DND-41 (cell line): ENCODE measurements at regions not wholly inside any gene's neighbourhood (a gene's known extent, or its start where the extent isn't known, plus 50 kb on each side); places are given as distances from the start of the nearest gene placed in this dataset.

Experiments
- ATAC-seq: fragments of 200-7000 bp; cut with Tn5 transposase; 3 replicates; pipeline ENCODE4 v1.9.1; 2021; ENCODE audit warnings: low read depth; ENCODE audit not compliant: insufficient read depth
- DNase-seq: peaks from one replicate; pipeline ENCODE4 v3.0.0-alpha.2; 2020
- H2AFZ ChIP-seq: 2 replicates; pipeline ENCODE4 v1.6.0; 2012; ENCODE audit warnings: low read depth, low read length
- H3K27ac ChIP-seq: 2 replicates; pipeline ENCODE4 v1.5.1; 2012; ENCODE audit warnings: low read length, inconsistent platforms
- H3K27me3 ChIP-seq: fragments of 200-600 bp; sonication (generic); 2 replicates; pipeline ENCODE4 v1.6.0; 2012; ENCODE audit warnings: low read length, mild to moderate bottlenecking, inconsistent platforms; ENCODE audit not compliant: insufficient read depth, poor library complexity
- H3K36me3 ChIP-seq: 2 replicates; pipeline ENCODE4 v1.5.1; 2012; ENCODE audit warnings: low read length, inconsistent platforms; ENCODE audit not compliant: insufficient read depth
- H3K4me1 ChIP-seq: 2 replicates; pipeline ENCODE4 v1.5.1; 2012; ENCODE audit warnings: mild to moderate bottlenecking, low read length; ENCODE audit not compliant: insufficient read depth
- H3K4me2 ChIP-seq: 2 replicates; pipeline ENCODE4 v1.6.0; 2012; ENCODE audit warnings: mild to moderate bottlenecking, moderate library complexity, low read length, inconsistent platforms; ENCODE audit not compliant: insufficient read depth
- H3K4me3 ChIP-seq, 2 experiments: fragments of 200-600 bp in 1 of 2; shearing (Covaris generic) in 1 of 2; 2 replicates each; pipeline ENCODE4 v1.5.1; 2012 to 2016; ENCODE audit warnings: inconsistent platforms in 2 of 2, low read length in 2 of 2, mild to moderate bottlenecking in 2 of 2, low read depth in 1 of 2, moderate library complexity in 1 of 2
- H3K79me2 ChIP-seq: 2 replicates; pipeline ENCODE4 v1.6.0; 2012; ENCODE audit warnings: low read length, inconsistent platforms; ENCODE audit not compliant: insufficient read depth
- H3K9ac ChIP-seq: 2 replicates; pipeline ENCODE4 v1.6.0; 2012; ENCODE audit warnings: low read depth, mild to moderate bottlenecking, inconsistent platforms, low read length, moderate library complexity
- H3K9me3 ChIP-seq: 2 replicates; pipeline ENCODE4 v1.5.1; 2012; ENCODE audit warnings: low read length, moderate library complexity, mild to moderate bottlenecking, inconsistent platforms; ENCODE audit not compliant: insufficient read depth, severe bottlenecking
- H4K20me1 ChIP-seq: 2 replicates; pipeline ENCODE4 v1.6.0; 2012; ENCODE audit warnings: low read length; ENCODE audit not compliant: insufficient read depth
- EZH2 ChIP-seq: IDR thresholded peaks from 3 replicates; pipeline ENCODE4 v1.6.1; 2012; ENCODE audit warnings: borderline replicate concordance, low read depth, mild to moderate bottlenecking, moderate library complexity, low read length, inconsistent platforms; ENCODE audit not compliant: severe bottlenecking
- TF ChIP-seq, protein P1 (sequence below): IDR thresholded peaks from 2 replicates; pipeline ENCODE4 v1.5.1; 2012; ENCODE audit warnings: borderline replicate concordance, low read length, moderate library complexity, mild to moderate bottlenecking; ENCODE audit not compliant: poor library complexity, severe bottlenecking; ENCODE audit errors: extremely low read depth

DNA sequence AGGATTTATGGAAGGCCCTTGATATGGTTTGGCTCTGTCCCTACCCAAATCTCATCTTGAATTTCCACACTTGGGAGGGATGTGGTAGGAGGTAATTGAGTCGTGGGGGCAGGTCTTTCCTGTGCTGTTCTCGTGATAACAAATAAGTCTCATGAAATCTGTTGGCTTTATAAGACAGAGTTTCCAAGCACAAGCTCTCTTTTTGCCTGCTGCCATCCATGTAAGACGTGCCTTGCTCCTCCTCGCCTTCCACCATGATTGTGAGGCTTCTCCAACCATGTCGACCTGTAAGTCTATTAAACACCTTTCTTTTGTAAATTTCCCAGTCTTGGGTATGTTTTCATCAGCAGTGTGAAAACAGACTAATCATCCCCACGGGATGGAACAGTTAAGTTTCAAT is 557.2 kb upstream of the ISX start:
- no peak overlapping the region for H2AFZ ChIP-seq
- no peak overlapping the region for H3K4me3 ChIP-seq
- no peaks in the 10 kb centered on the region for H3K79me2 ChIP-seq
- no peaks in the 10 kb centered on the region for H4K20me1 ChIP-seq
- H3K27ac ChIP-seq: no peak overlapping the region
- no peak for TF ChIP-seq EZH2
- TF ChIP-seq, protein P1, sequence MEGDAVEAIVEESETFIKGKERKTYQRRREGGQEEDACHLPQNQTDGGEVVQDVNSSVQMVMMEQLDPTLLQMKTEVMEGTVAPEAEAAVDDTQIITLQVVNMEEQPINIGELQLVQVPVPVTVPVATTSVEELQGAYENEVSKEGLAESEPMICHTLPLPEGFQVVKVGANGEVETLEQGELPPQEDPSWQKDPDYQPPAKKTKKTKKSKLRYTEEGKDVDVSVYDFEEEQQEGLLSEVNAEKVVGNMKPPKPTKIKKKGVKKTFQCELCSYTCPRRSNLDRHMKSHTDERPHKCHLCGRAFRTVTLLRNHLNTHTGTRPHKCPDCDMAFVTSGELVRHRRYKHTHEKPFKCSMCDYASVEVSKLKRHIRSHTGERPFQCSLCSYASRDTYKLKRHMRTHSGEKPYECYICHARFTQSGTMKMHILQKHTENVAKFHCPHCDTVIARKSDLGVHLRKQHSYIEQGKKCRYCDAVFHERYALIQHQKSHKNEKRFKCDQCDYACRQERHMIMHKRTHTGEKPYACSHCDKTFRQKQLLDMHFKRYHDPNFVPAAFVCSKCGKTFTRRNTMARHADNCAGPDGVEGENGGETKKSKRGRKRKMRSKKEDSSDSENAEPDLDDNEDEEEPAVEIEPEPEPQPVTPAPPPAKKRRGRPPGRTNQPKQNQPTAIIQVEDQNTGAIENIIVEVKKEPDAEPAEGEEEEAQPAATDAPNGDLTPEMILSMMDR: no peak
- H3K9ac ChIP-seq: no peak overlapping the region
- no peak overlapping the region for H3K4me2 ChIP-seq
- H3K36me3 ChIP-seq: no peaks in the 10 kb centered on the region
- H3K4me1 ChIP-seq: no peaks in the 10 kb centered on the region
- no peaks in the 10 kb centered on the region for H3K9me3 ChIP-seq
- DNase-seq (no peak), ATAC-seq (no peak)
- no peaks in the 10 kb centered on the region for H3K27me3 ChIP-seq

DNA sequence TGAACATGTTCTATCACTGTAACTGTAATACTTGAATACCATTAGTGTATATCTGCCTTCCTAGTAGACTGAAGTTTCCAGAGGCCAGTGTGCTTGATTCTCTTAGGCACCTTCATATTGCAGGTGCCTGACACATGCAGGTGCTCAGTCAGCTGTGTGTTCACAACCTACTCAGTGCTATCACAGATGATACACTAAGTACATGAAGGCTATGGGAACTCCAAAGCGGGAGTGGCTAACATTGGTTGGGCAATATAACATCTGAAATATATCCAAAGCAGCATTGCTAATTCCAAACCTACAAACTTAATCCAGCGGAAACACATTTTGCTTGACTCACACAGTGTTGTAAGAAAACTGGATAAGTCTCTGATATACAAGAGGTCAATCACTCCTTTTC is 539.3 kb upstream of the ISX start:
- Histone ChIP-seq H3K36me3 (no peaks in the 10 kb centered on the region), H3K4me1 (no peaks in the 10 kb centered on the region), H4K20me1 (no peaks in the 10 kb centered on the region), H3K9ac (no peak overlapping the region), H2AFZ (no peak overlapping the region), H3K4me3 (no peak overlapping the region), H3K27me3 (no peaks in the 10 kb centered on the region), H3K9me3 (no peaks in the 10 kb centered on the region), H3K4me2 (no peak overlapping the region), H3K27ac (no peak overlapping the region), H3K79me2 (no peaks in the 10 kb centered on the region)
- ATAC-seq: no peak
- TF ChIP-seq, protein P1: no peak
- no peak for TF ChIP-seq EZH2
- no peak for DNase-seq

DNA sequence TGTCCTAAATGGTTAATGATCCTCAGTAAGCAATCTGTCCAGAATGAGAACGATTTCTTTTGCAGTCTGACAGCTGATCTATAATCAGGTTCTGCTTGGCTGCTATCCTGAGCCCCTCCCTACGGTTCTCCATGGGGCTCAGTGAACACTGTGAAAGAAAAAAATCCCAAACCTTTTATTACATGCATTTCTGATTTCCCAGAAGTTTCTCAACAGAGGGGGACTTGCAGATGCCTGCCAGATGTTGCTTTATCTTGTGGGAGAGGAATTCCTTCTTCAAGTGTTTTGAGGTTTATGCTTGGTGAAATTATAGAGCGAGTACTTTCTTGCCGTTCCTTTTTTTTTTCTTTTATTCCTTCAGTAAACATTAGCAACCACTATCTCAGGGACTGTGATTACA is 531.9 kb upstream of the ISX start:
- no peaks in the 10 kb centered on the region for H3K9me3 ChIP-seq
- ATAC-seq (no peak), DNase-seq (no peak)
- no peaks in the 10 kb centered on the region for H3K27me3 ChIP-seq
- no peak overlapping the region for H3K27ac ChIP-seq
- H2AFZ ChIP-seq: no peak overlapping the region
- H3K4me3 ChIP-seq: no peak overlapping the region
- no peak overlapping the region for H3K9ac ChIP-seq
- H3K4me1 ChIP-seq: no peaks in the 10 kb centered on the region
- no peaks in the 10 kb centered on the region for H3K79me2 ChIP-seq
- TF ChIP-seq, protein P1: no peak
- no peak for TF ChIP-seq EZH2
- no peak overlapping the region for H3K4me2 ChIP-seq
- H3K36me3 ChIP-seq: no peaks in the 10 kb centered on the region
- H4K20me1 ChIP-seq: no peaks in the 10 kb centered on the region

DNA sequence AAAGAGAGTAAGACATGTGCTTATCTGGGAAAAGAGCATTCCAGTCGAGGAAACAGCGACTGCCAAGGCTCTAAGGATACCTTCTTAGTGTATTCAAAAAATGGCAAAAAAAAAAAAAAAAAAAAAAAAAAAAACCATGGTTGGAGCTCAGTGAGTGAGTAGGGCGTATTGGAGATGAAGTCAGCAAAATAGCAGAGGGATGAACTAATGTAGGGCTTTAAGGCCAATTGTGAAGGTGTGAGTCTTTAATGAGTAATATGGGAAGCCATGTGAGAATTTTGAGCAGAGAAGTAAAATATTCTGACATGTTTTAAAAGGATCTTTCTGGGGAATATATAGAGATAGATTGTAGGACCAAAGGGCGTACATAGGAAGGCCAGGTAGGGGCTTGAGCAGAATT is 498.6 kb upstream of the ISX start:
- Histone ChIP-seq H4K20me1 (no peaks in the 10 kb centered on the region), H3K4me2 (no peak overlapping the region), H3K27me3 (no peaks in the 10 kb centered on the region), H3K36me3 (no peaks in the 10 kb centered on the region), H3K79me2 (no peaks in the 10 kb centered on the region), H2AFZ (no peak overlapping the region), H3K9me3 (no peaks in the 10 kb centered on the region), H3K4me3 (no peak overlapping the region), H3K27ac (no peak overlapping the region), H3K9ac (no peak overlapping the region), H3K4me1 (no peaks in the 10 kb centered on the region)
- DNase-seq (no peak), ATAC-seq (no peak)
- TF ChIP-seq, protein P1: no peak
- no peak for TF ChIP-seq EZH2
